Loucy (cell line): ENCODE measurements at regions not wholly inside any gene's neighbourhood (a gene's known extent, or its start where the extent isn't known, plus 50 kb on each side); places are given as distances from the start of the nearest gene placed in this dataset.

Source experiments
- EZH2phosphoT487 ChIP-seq: fragments of 200-600 bp; IDR thresholded peaks from 2 replicates; pipeline ENCODE4 v1.6.1; 2018; ENCODE audit warnings: antibody characterized with exemption, mild to moderate bottlenecking, moderate library complexity, borderline replicate concordance
- TF ChIP-seq, protein P1 (sequence below): fragments of 200-600 bp; sonication (generic); conservative IDR thresholded peaks from 2 replicates; pipeline ENCODE4 v1.5.1; 2014; ENCODE audit warnings: mild to moderate bottlenecking, antibody characterized with exemption, low read length

DNA sequence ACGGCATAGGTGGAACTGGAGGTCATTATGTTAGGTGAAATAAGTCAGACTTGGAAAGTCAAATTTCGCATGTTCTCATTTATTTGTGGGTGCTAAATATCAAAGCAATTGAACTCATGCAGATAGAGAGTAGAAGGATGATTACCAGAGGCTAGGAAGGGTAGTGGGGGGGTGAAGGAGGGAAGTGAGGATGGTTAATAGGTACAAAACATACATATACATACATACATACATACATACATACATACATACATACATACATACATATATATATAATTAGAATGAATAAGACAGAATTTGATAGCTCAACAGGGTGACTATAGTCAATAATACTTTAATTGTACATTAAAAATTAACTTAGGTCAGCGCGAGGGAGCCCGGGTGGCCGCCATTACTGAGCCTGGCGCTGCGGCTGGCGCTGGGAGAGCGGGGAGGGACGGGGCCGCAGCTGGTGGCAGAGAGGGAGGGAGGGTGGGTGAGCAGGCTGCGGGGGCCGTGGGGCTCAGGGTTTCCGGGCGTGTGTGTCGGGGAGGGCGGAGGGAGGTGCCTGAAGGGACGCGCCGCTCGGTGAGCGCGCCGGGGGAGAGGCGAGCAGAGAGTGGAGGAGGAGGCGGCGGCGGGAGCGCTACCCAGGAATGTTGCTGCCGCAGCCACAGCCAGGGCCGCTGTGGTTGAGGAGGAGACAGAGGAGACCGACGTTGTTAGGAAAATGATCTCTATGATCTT is 85.8 kb upstream of the EGFR start:
- TF ChIP-seq, protein P1, sequence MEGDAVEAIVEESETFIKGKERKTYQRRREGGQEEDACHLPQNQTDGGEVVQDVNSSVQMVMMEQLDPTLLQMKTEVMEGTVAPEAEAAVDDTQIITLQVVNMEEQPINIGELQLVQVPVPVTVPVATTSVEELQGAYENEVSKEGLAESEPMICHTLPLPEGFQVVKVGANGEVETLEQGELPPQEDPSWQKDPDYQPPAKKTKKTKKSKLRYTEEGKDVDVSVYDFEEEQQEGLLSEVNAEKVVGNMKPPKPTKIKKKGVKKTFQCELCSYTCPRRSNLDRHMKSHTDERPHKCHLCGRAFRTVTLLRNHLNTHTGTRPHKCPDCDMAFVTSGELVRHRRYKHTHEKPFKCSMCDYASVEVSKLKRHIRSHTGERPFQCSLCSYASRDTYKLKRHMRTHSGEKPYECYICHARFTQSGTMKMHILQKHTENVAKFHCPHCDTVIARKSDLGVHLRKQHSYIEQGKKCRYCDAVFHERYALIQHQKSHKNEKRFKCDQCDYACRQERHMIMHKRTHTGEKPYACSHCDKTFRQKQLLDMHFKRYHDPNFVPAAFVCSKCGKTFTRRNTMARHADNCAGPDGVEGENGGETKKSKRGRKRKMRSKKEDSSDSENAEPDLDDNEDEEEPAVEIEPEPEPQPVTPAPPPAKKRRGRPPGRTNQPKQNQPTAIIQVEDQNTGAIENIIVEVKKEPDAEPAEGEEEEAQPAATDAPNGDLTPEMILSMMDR, result no peak
- no peak for TF ChIP-seq EZH2phosphoT487
